ENCODE measurements at regions not wholly inside any gene's neighbourhood (a gene's known extent, or its start where the extent isn't known, plus 50 kb on each side); places are given as distances from the start of the nearest gene placed in this dataset.

DNA sequence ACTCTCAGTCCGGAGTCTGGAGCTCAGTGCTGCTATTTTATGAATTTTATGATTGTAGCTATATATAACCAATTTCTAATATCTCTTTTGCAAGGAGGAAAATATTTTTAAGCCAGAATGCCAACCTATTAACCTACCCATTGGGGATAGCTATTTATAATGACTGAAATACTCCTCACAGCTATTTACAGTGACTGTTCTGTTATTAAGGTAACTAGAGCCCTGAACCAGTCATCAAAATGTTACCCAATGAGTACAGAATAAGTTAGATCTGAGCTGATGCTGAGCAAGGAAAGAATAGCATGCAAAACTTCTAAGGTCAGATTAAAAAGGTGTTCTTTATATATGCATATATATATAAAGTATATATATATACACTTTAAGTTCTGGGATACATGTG is 79.6 kb upstream of the PPP2R3A start:
- Mint-ChIP-seq H3K4me3 (no peak overlapping the region), H3K4me1 (no peaks in the 10 kb centered on the region), H3K9me3 (peaks cover 0 to 4% (median 0%) of the 10 kb centered on the region in 11 donors), H3K36me3 (no peaks in the 10 kb centered on the region), H3K27me3 (no peaks in the 10 kb centered on the region), H3K27ac (no peak overlapping the region)
- no peak overlapping the region for H3K27ac ChIP-seq (ENCODE audit: low read depth, low read length)
- no peaks in the 10 kb centered on the region for H3K9me3 ChIP-seq (ENCODE audit: control insufficient read depth in 2 of 3, low read length in 3 of 3)
- H3K27me3 ChIP-seq (ENCODE audit: control insufficient read depth in 2 of 2, insufficient read depth in 2 of 2, low read length in 2 of 2) = no peaks in the 10 kb centered on the region
- no peaks in the 10 kb centered on the region for H3K36me3 ChIP-seq (ENCODE audit: control insufficient read depth in 2 of 3, insufficient read depth in 3 of 3, low read length in 3 of 3)
- H3K4me3 ChIP-seq (ENCODE audit: low read length) = no peak overlapping the region
- no peak for ATAC-seq
- POLR2A ChIA-PET = no interaction called here
- intact Hi-C loops (cut with micrococcal nuclease) = no loop called here
- no peak for DNase-seq
- CTCF ChIA-PET = no interaction called here
- H3K4me1 ChIP-seq (ENCODE audit: control insufficient read depth in 2 of 2, insufficient read depth in 2 of 2, low read length in 2 of 2) = no peaks in the 10 kb centered on the region

DNA sequence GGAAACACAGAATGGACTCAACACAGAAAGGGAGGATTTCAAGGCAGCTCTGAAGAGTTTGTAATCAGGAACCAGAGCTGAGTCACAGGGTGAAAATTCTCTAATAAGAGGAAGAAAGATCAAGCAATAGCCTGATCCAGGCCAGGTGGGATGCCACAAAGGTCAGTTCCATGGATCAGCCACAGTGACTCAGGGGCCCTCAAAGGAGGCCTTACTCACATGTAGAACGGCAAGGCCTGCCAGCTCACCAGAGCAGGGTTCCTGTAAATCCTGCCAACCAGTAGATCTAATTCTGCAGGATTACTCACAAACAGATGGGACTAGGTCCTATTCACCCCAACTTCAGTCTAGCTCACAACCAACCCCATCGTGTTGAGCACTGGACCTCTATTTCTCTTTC is 78.3 kb upstream of the PPP2R3A start:
- no peaks in the 10 kb centered on the region for H3K4me1 Mint-ChIP-seq
- ChIA-PET CTCF (no interaction called here), POLR2A (no interaction called here)
- ATAC-seq = no peak
- DNase-seq = no peak
- H3K9me3 Mint-ChIP-seq = peaks cover 0 to 4% (median 0%) of the 10 kb centered on the region in 11 donors
- no peak overlapping the region for H3K4me3 Mint-ChIP-seq
- H3K36me3 ChIP-seq (ENCODE audit: control insufficient read depth in 2 of 3, insufficient read depth in 3 of 3, low read length in 3 of 3) = no peaks in the 10 kb centered on the region
- H3K27ac ChIP-seq (ENCODE audit: low read depth, low read length) = no peak overlapping the region
- H3K36me3 Mint-ChIP-seq = no peaks in the 10 kb centered on the region
- no peaks in the 10 kb centered on the region for H3K9me3 ChIP-seq (ENCODE audit: control insufficient read depth in 2 of 3, low read length in 3 of 3)
- H3K27me3 ChIP-seq (ENCODE audit: control insufficient read depth in 2 of 2, insufficient read depth in 2 of 2, low read length in 2 of 2) = no peaks in the 10 kb centered on the region
- H3K27ac Mint-ChIP-seq = no peak overlapping the region
- H3K4me3 ChIP-seq (ENCODE audit: low read length) = no peak overlapping the region
- intact Hi-C loops (cut with micrococcal nuclease) = no loop called here
- peaks cover 0 to 4% (median 0%) of the 10 kb centered on the region in 5 donors for H3K27me3 Mint-ChIP-seq
- H3K4me1 ChIP-seq (ENCODE audit: control insufficient read depth in 2 of 2, insufficient read depth in 2 of 2, low read length in 2 of 2) = no peaks in the 10 kb centered on the region

DNA sequence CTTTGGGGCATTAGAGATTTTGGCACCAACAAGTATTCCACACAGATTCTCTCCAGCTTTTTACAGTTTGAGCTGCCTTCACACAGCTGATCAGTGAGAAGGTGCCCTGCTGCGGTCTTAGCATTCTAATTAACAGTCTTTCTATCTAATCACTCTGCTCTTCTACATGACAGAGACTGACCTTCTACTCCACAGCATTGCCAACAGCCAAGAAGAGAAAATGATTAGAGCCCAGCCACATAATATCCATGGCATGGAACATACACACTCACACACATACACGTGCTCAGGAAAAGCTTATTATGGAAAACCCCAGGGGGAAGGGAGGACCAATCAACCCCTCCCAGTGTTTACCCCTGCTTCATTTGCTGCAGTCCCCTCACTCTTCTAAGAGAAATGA is 76.1 kb upstream of the PPP2R3A start:
- Histone ChIP-seq H3K9me3 (ENCODE audit: control insufficient read depth in 2 of 3, low read length in 3 of 3) (no peaks in the 10 kb centered on the region), H3K36me3 (ENCODE audit: control insufficient read depth in 2 of 3, insufficient read depth in 3 of 3, low read length in 3 of 3) (no peaks in the 10 kb centered on the region), H3K4me1 (ENCODE audit: control insufficient read depth in 2 of 2, insufficient read depth in 2 of 2, low read length in 2 of 2) (no peaks in the 10 kb centered on the region), H3K4me3 (ENCODE audit: low read length) (no peak overlapping the region), H3K27ac (ENCODE audit: low read depth, low read length) (no peak overlapping the region), H3K27me3 (ENCODE audit: control insufficient read depth in 2 of 2, insufficient read depth in 2 of 2, low read length in 2 of 2) (no peaks in the 10 kb centered on the region)
- ATAC-seq (no peak), DNase-seq (no peak)
- Mint-ChIP-seq H3K27ac (no peak overlapping the region), H3K4me1 (no peaks in the 10 kb centered on the region), H3K9me3 (peaks cover 0 to 3% (median 0%) of the 10 kb centered on the region in 11 donors), H3K36me3 (no peaks in the 10 kb centered on the region), H3K27me3 (peaks cover 0 to 12% (median 5%) of the 10 kb centered on the region in 5 donors), H3K4me3 (no peak overlapping the region)
- POLR2A ChIA-PET = no interaction called here
- CTCF ChIA-PET = no interaction called here
- intact Hi-C loops (cut with micrococcal nuclease) = no loop called here

DNA sequence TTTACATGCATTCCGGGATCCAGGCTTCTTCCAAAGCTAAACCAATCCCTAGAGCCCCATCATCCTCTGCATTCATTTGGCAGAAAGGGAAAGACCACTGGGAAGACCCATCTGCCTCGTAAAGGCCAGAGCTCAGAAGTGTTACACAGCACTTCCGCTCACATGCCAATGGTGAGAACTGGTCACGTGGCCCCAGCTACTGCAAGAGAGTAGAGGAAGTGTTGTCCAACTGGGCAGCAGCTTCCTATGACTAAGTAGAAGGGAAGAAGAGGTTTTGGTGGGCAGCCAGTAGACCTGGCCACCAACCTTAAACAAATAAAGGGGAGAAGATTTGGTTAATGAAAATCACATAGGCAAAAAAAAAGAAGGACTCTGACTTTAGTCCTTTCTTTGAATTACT is 74.4 kb upstream of the PPP2R3A start:
- H3K4me3 Mint-ChIP-seq = no peak overlapping the region
- no peak overlapping the region for H3K4me3 ChIP-seq (ENCODE audit: low read length)
- ChIA-PET CTCF (no interaction called here), POLR2A (no interaction called here)
- H3K9me3 ChIP-seq (ENCODE audit: control insufficient read depth in 2 of 3, low read length in 3 of 3) = no peaks in the 10 kb centered on the region
- H3K27me3 Mint-ChIP-seq = peaks cover 0 to 12% (median 5%) of the 10 kb centered on the region in 5 donors
- no peaks in the 10 kb centered on the region for H3K4me1 ChIP-seq (ENCODE audit: control insufficient read depth in 2 of 2, insufficient read depth in 2 of 2, low read length in 2 of 2)
- H3K27ac Mint-ChIP-seq = no peak overlapping the region
- peaks cover 0 to 3% (median 0%) of the 10 kb centered on the region in 11 donors for H3K9me3 Mint-ChIP-seq
- DNase-seq (no peak), ATAC-seq (no peak)
- intact Hi-C loops (cut with micrococcal nuclease) = loop anchor here in 1 of 2 donors (10.0 kb wide), 1 partner anchor 1096 kb away; the partner anchor contains the start of gene EPHB1
- no peaks in the 10 kb centered on the region for H3K36me3 ChIP-seq (ENCODE audit: control insufficient read depth in 2 of 3, insufficient read depth in 3 of 3, low read length in 3 of 3)
- H3K27ac ChIP-seq (ENCODE audit: low read depth, low read length) = no peak overlapping the region
- no peaks in the 10 kb centered on the region for H3K4me1 Mint-ChIP-seq
- no peaks in the 10 kb centered on the region for H3K27me3 ChIP-seq (ENCODE audit: control insufficient read depth in 2 of 2, insufficient read depth in 2 of 2, low read length in 2 of 2)
- H3K36me3 Mint-ChIP-seq = no peaks in the 10 kb centered on the region

DNA sequence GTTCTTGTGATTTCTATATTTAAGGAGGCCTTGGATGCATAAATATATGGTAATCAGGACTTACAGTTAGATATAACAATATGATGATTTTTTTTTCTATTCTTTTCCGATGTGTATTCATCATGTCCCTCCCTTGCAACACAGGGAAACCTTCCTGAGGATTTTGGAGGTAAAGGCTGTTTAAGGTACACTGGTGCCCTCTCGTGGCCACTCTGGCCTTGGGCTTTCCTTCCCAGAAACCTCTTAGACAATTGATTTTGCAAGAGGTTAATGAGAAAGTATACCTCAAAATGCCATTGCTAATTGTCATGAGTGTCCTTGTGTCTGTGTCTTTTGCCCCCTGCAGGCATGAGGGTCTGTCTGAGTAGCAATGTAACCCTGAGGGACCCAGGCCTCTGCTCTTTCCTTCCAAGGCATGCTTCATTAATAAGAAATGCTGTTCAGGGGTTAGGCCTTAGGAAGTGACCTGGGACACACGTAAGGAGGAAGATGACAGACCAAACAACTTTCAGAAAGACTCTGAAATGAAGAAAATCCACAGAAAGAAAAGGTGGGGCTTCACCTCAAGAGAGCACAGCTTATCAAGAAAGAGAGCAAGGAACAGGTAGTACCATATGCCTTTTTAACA is 70.3 kb upstream of the PPP2R3A start:
- H3K27me3 ChIP-seq (ENCODE audit: control insufficient read depth in 2 of 2, insufficient read depth in 2 of 2, low read length in 2 of 2) = no peaks in the 10 kb centered on the region
- peaks cover 0 to 3% (median 0%) of the 10 kb centered on the region in 11 donors for H3K9me3 Mint-ChIP-seq
- no peaks in the 10 kb centered on the region for H3K4me1 ChIP-seq (ENCODE audit: control insufficient read depth in 2 of 2, insufficient read depth in 2 of 2, low read length in 2 of 2)
- CTCF ChIA-PET = no interaction called here
- H3K27ac Mint-ChIP-seq = no peak overlapping the region
- H3K36me3 ChIP-seq (ENCODE audit: control insufficient read depth in 2 of 3, insufficient read depth in 3 of 3, low read length in 3 of 3) = no peaks in the 10 kb centered on the region
- POLR2A ChIA-PET = no interaction called here
- no peaks in the 10 kb centered on the region for H3K9me3 ChIP-seq (ENCODE audit: control insufficient read depth in 2 of 3, low read length in 3 of 3)
- intact Hi-C loops (cut with micrococcal nuclease) = loop anchor here (1.0 to 10.0 kb wide), 3 partner anchors 1100 to 1294 kb away; partner anchors contain the start of gene EPHB1 (in 2 of the 2)
- H3K27me3 Mint-ChIP-seq = peaks cover 0 to 21% (median 5%) of the 10 kb centered on the region in 5 donors
- H3K36me3 Mint-ChIP-seq = no peaks in the 10 kb centered on the region
- ATAC-seq (no peak), DNase-seq (peak in 4 of 9 donors; percentile 2 to 26 (median 8))
- no peak overlapping the region for H3K4me3 ChIP-seq (ENCODE audit: low read length)
- H3K4me3 Mint-ChIP-seq = no peak overlapping the region
- H3K27ac ChIP-seq (ENCODE audit: low read depth, low read length) = no peak overlapping the region
- H3K4me1 Mint-ChIP-seq = no peaks in the 10 kb centered on the region

DNA sequence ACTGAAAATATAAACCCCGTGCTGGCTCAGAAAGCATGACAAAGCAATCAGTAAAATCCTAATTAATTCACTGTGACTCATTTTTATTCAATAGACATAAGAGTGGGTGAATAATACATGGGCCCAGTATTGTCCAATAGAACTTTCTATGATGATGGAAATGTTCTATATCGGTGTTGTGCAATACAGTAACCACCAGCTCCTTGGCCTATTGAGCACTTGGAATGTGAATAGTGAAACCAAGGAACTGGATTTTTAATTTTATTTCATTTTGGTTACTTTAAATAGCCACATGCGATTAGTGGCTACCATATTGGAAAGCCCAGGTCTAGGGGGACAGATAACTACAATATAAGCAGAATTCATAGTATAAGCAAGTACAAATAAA is 69.8 kb upstream of the PPP2R3A start:
- H3K9me3 ChIP-seq (ENCODE audit: control insufficient read depth in 2 of 3, low read length in 3 of 3) = no peaks in the 10 kb centered on the region
- no peak overlapping the region for H3K4me3 ChIP-seq (ENCODE audit: low read length)
- no peaks in the 10 kb centered on the region for H3K36me3 ChIP-seq (ENCODE audit: control insufficient read depth in 2 of 3, insufficient read depth in 3 of 3, low read length in 3 of 3)
- H3K27me3 ChIP-seq (ENCODE audit: control insufficient read depth in 2 of 2, insufficient read depth in 2 of 2, low read length in 2 of 2) = no peaks in the 10 kb centered on the region
- no peak for DNase-seq
- no peak overlapping the region for H3K27ac ChIP-seq (ENCODE audit: low read depth, low read length)
- Mint-ChIP-seq H3K9me3 (peaks cover 0 to 3% (median 0%) of the 10 kb centered on the region in 11 donors), H3K4me3 (no peak overlapping the region), H3K27me3 (peaks cover 0 to 21% (median 8%) of the 10 kb centered on the region in 5 donors), H3K27ac (no peak overlapping the region), H3K4me1 (no peaks in the 10 kb centered on the region), H3K36me3 (no peaks in the 10 kb centered on the region)
- ATAC-seq = no peak
- CTCF ChIA-PET = no interaction called here
- POLR2A ChIA-PET = no interaction called here
- H3K4me1 ChIP-seq (ENCODE audit: control insufficient read depth in 2 of 2, insufficient read depth in 2 of 2, low read length in 2 of 2) = no peaks in the 10 kb centered on the region
- intact Hi-C loops (cut with micrococcal nuclease) = loop anchor here (1.0 to 10.0 kb wide), 3 partner anchors 1100 to 1294 kb away; partner anchors contain the start of gene EPHB1 (in 2 of the 2)

DNA sequence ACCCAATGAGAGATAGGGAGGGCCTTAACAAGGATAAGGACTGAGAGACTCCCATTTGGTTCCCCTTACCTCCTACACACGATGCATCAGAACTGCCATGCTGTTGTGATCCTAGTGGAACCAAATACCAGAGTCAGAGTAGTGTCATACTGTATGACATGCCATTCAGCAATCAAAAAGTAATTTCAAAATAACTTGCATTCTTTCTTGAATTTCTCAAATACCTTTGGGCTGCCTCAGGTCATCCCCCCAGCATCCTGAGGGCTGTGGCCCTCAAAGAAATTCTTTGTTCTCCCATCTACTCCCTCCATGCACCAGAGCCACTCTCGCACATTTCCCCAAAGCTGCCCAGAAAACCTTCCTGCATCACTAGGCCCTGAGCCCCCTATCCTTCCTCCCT is 68.9 kb upstream of the PPP2R3A start:
- Mint-ChIP-seq H3K36me3 (no peaks in the 10 kb centered on the region), H3K4me3 (no peak overlapping the region), H3K9me3 (peaks cover 0 to 3% (median 0%) of the 10 kb centered on the region in 11 donors), H3K27me3 (peaks cover 0 to 21% (median 17%) of the 10 kb centered on the region in 5 donors), H3K27ac (no peak overlapping the region), H3K4me1 (no peaks in the 10 kb centered on the region)
- Histone ChIP-seq H3K4me3 (ENCODE audit: low read length) (no peak overlapping the region), H3K9me3 (ENCODE audit: control insufficient read depth in 2 of 3, low read length in 3 of 3) (no peaks in the 10 kb centered on the region), H3K27me3 (ENCODE audit: control insufficient read depth in 2 of 2, insufficient read depth in 2 of 2, low read length in 2 of 2) (no peaks in the 10 kb centered on the region), H3K27ac (ENCODE audit: low read depth, low read length) (no peak overlapping the region), H3K36me3 (ENCODE audit: control insufficient read depth in 2 of 3, insufficient read depth in 3 of 3, low read length in 3 of 3) (no peaks in the 10 kb centered on the region), H3K4me1 (ENCODE audit: control insufficient read depth in 2 of 2, insufficient read depth in 2 of 2, low read length in 2 of 2) (no peaks in the 10 kb centered on the region)
- ATAC-seq (no peak), DNase-seq (no peak)
- ChIA-PET CTCF (no interaction called here), POLR2A (no interaction called here)
- intact Hi-C loops (cut with micrococcal nuclease) = loop anchor here in 1 of 2 donors (10.0 kb wide), 1 partner anchor 1102 kb away; the partner anchor contains the start of gene EPHB1

Measured in naive thymus-derived CD4-positive, alpha-beta T cell (primary cell).